Neural cell (in vitro differentiated cells): ENCODE measurements at regions not wholly inside any gene's neighbourhood (a gene's known extent, or its start where the extent isn't known, plus 50 kb on each side); places are given as distances from the start of the nearest gene placed in this dataset.

Experiments used
- H2AFZ ChIP-seq: fragments of 200-600, 300-800 bp; sonication (generic), shearing (Covaris generic); 2 replicates; pipeline ENCODE4 v1.6.0; 2014; ENCODE audit warnings: low read depth, mild to moderate bottlenecking, antibody characterized with exemption, low read length, moderate library complexity
- H3F3A ChIP-seq: fragments of 200-600 bp; shearing (Covaris generic); 2 replicates; pipeline ENCODE4 v1.6.1; 2016; ENCODE audit warnings: mild to moderate bottlenecking, moderate library complexity, mixed read lengths, antibody characterized with exemption, low read length; ENCODE audit not compliant: insufficient read depth, poor library complexity, severe bottlenecking
- H3K27ac ChIP-seq: fragments of 200-600, 300-800 bp; sonication (generic), shearing (Covaris generic); 2 replicates; pipeline ENCODE4 v1.5.1; 2014; ENCODE audit warnings: mild to moderate bottlenecking, low read length, moderate library complexity
- H3K27me3 ChIP-seq: fragments of 300-800, 200-600 bp; sonication (generic), shearing (Covaris generic); 2 replicates; pipeline ENCODE4 v1.6.0; 2014; ENCODE audit warnings: mild to moderate bottlenecking, low read depth, low read length, moderate library complexity; ENCODE audit not compliant: insufficient read depth
- H3K36me3 ChIP-seq: fragments of 300-800, 200-600 bp; sonication (generic), shearing (Covaris generic); 2 replicates; pipeline ENCODE4 v1.5.1; 2014; ENCODE audit warnings: mild to moderate bottlenecking, antibody characterized with exemption, low read length, moderate library complexity; ENCODE audit not compliant: insufficient read depth
- H3K4me2 ChIP-seq: fragments of 300-800, 200-600 bp; sonication (generic), shearing (Covaris generic); 2 replicates; pipeline ENCODE4 v1.6.0; 2014; ENCODE audit warnings: mild to moderate bottlenecking, low read length
- H3K4me3 ChIP-seq: fragments of 300-800, 200-600 bp; sonication (generic), shearing (Covaris generic); 2 replicates; pipeline ENCODE4 v1.5.1; 2014; ENCODE audit warnings: mild to moderate bottlenecking, low read length, moderate library complexity
- H3K79me2 ChIP-seq: fragments of 200-600 bp; shearing (Covaris generic); replicated peaks from 2 replicates; pipeline ENCODE4 v1.6.0; 2014; ENCODE audit warnings: mild to moderate bottlenecking, low read length, moderate library complexity; ENCODE audit not compliant: insufficient read depth
- H3K9ac ChIP-seq: fragments of 300-800, 200-600 bp; sonication (generic), shearing (Covaris generic); 2 replicates; pipeline ENCODE4 v1.6.1; 2016; ENCODE audit warnings: mild to moderate bottlenecking, low read length, mixed read lengths
- H3K9me2 ChIP-seq: fragments of 200-600 bp; shearing (Covaris generic); 2 replicates; pipeline ENCODE4 v1.6.1; 2016; ENCODE audit warnings: mild to moderate bottlenecking, low read length, mixed read lengths; ENCODE audit not compliant: insufficient read depth
- H3K9me3 ChIP-seq: fragments of 200-600, 300-800 bp; sonication (generic), shearing (Covaris generic); 2 replicates; pipeline ENCODE4 v1.6.1; 2016; ENCODE audit warnings: mild to moderate bottlenecking, mixed run types, low read length, moderate library complexity, mixed read lengths
- H4K20me1 ChIP-seq: fragments of 200-600 bp; shearing (Covaris generic); 2 replicates; pipeline ENCODE4 v1.6.1; 2016; ENCODE audit warnings: mild to moderate bottlenecking, mixed run types; ENCODE audit not compliant: insufficient read depth
- EP300 ChIP-seq: fragments of 450-650 bp; conservative IDR thresholded peaks from 2 replicates; pipeline ENCODE4 v1.6.1; 2014; ENCODE audit warnings: antibody characterized with exemption, mild to moderate bottlenecking, moderate library complexity; ENCODE audit not compliant: poor library complexity, severe bottlenecking
- EZH2 ChIP-seq: fragments of 200-600, 300-800 bp; shearing (Covaris generic), sonication (generic); IDR thresholded peaks from 2 replicates; pipeline ENCODE4 v1.6.1; 2014; ENCODE audit warnings: antibody characterized with exemption, low read length, borderline replicate concordance, mild to moderate bottlenecking; ENCODE audit not compliant: insufficient read depth, poor library complexity, severe bottlenecking
- MXI1 ChIP-seq: fragments of 450-650 bp; conservative IDR thresholded peaks from 2 replicates; pipeline ENCODE4 v1.6.1; 2014; ENCODE audit warnings: antibody characterized with exemption, mild to moderate bottlenecking; ENCODE audit not compliant: poor library complexity, severe bottlenecking
- POLR2AphosphoS5 ChIP-seq: IDR thresholded peaks from 2 replicates; pipeline ENCODE4 v1.6.1; 2012
- RAD21 ChIP-seq: fragments of 450-650 bp; conservative IDR thresholded peaks from 2 replicates; pipeline ENCODE4 v1.6.1; 2014; ENCODE audit warnings: antibody characterized with exemption, mild to moderate bottlenecking, moderate library complexity
- SMC3 ChIP-seq: fragments of 450-650 bp; conservative IDR thresholded peaks from 2 replicates; pipeline ENCODE4 v1.6.1; 2014; ENCODE audit warnings: antibody characterized with exemption, mild to moderate bottlenecking, moderate library complexity; ENCODE audit not compliant: poor library complexity
- TAF1 ChIP-seq: IDR thresholded peaks from 2 replicates; pipeline ENCODE4 v1.6.1; 2012; ENCODE audit warnings: low read depth
- TF ChIP-seq, protein P1 (sequence below): IDR thresholded peaks from 2 replicates; pipeline ENCODE4 v1.6.1; 2012; ENCODE audit warnings: borderline replicate concordance
- TF ChIP-seq, protein P2 (sequence below): fragments of 450-650 bp; IDR thresholded peaks from 2 replicates; pipeline ENCODE4 v1.5.1; 2014; ENCODE audit warnings: antibody characterized with exemption, mild to moderate bottlenecking, moderate library complexity; ENCODE audit not compliant: poor library complexity, severe bottlenecking

DNA sequence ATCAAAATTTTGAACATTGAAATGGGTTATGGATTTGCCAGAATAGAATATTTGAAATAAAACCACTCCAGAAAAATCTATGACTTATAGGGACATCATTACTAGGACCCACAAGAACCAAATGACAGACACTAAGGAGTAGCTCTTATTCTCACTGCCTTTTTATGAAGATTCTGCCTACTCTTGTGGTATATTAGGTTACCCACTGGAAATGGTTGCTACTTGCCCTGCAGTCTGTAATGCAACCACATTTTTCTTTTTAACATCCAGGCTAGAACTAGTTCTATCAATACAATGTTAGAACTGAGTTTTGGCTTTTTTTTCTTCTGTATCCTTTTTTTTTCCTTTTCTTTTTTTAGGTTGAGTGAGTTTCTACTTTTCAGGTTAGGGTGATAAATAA is 158.9 kb downstream of the PPP1R2C start:
- Histone ChIP-seq H4K20me1 (no peaks in the 10 kb centered on the region), H3K36me3 (no peaks in the 10 kb centered on the region), H3K9ac (no peak overlapping the region), H3K27me3 (no peaks in the 10 kb centered on the region), H2AFZ (no peak overlapping the region), H3K9me3 (no peaks in the 10 kb centered on the region), H3K9me2 (no peaks in the 10 kb centered on the region), H3K79me2 (no peaks in the 10 kb centered on the region), H3K4me2 (no peak overlapping the region), H3K4me3 (no peak overlapping the region), H3K27ac (no peak overlapping the region), H3F3A (no peaks in the 10 kb centered on the region)
- no peak for TF ChIP-seq EP300
- TF ChIP-seq, protein P1, sequence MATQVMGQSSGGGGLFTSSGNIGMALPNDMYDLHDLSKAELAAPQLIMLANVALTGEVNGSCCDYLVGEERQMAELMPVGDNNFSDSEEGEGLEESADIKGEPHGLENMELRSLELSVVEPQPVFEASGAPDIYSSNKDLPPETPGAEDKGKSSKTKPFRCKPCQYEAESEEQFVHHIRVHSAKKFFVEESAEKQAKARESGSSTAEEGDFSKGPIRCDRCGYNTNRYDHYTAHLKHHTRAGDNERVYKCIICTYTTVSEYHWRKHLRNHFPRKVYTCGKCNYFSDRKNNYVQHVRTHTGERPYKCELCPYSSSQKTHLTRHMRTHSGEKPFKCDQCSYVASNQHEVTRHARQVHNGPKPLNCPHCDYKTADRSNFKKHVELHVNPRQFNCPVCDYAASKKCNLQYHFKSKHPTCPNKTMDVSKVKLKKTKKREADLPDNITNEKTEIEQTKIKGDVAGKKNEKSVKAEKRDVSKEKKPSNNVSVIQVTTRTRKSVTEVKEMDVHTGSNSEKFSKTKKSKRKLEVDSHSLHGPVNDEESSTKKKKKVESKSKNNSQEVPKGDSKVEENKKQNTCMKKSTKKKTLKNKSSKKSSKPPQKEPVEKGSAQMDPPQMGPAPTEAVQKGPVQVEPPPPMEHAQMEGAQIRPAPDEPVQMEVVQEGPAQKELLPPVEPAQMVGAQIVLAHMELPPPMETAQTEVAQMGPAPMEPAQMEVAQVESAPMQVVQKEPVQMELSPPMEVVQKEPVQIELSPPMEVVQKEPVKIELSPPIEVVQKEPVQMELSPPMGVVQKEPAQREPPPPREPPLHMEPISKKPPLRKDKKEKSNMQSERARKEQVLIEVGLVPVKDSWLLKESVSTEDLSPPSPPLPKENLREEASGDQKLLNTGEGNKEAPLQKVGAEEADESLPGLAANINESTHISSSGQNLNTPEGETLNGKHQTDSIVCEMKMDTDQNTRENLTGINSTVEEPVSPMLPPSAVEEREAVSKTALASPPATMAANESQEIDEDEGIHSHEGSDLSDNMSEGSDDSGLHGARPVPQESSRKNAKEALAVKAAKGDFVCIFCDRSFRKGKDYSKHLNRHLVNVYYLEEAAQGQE = no peak
- TF ChIP-seq EZH2 = no peak
- TF ChIP-seq, protein P2, sequence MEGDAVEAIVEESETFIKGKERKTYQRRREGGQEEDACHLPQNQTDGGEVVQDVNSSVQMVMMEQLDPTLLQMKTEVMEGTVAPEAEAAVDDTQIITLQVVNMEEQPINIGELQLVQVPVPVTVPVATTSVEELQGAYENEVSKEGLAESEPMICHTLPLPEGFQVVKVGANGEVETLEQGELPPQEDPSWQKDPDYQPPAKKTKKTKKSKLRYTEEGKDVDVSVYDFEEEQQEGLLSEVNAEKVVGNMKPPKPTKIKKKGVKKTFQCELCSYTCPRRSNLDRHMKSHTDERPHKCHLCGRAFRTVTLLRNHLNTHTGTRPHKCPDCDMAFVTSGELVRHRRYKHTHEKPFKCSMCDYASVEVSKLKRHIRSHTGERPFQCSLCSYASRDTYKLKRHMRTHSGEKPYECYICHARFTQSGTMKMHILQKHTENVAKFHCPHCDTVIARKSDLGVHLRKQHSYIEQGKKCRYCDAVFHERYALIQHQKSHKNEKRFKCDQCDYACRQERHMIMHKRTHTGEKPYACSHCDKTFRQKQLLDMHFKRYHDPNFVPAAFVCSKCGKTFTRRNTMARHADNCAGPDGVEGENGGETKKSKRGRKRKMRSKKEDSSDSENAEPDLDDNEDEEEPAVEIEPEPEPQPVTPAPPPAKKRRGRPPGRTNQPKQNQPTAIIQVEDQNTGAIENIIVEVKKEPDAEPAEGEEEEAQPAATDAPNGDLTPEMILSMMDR = no peak
- no peak for TF ChIP-seq TAF1
- TF ChIP-seq SMC3 = no peak
- no peak for TF ChIP-seq MXI1
- TF ChIP-seq POLR2AphosphoS5 = no peak

DNA sequence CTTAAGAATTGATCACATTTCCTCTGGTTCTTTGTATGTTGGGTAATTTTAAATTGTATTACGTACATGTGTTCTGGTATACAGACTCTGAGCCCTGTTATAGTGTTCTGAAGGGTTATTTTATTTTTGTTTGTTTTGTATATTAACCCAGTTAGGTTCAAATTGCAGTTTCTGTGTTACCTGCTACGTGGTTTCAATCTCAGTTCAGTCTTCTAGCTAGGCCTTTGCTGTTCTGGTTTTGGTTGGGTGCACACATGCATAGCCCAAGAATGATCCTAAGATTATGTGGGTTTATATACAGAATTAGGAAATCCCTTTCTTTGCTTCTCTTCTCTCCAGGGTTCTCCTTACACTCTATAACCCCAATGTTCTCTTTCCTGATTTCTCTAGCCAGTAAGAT is 161.0 kb downstream of the PPP1R2C start:
- Histone ChIP-seq H3K9ac (no peak overlapping the region), H3F3A (no peaks in the 10 kb centered on the region), H3K27me3 (no peaks in the 10 kb centered on the region)

More for the DNA sequence above, 161.0 kb downstream of the PPP1R2C start:
- Histone ChIP-seq H3K9me3 (no peaks in the 10 kb centered on the region), H3K9me2 (no peaks in the 10 kb centered on the region), H3K27ac (no peak overlapping the region), H3K79me2 (no peaks in the 10 kb centered on the region), H4K20me1 (no peaks in the 10 kb centered on the region), H3K36me3 (no peaks in the 10 kb centered on the region), H3K4me2 (no peak overlapping the region), H3K4me3 (no peak overlapping the region), H2AFZ (no peak overlapping the region)
- no peak for TF ChIP-seq EZH2
- no peak for TF ChIP-seq SMC3
- no peak for TF ChIP-seq RAD21
- TF ChIP-seq MXI1 = no peak
- TF ChIP-seq POLR2AphosphoS5 = no peak
- no peak for TF ChIP-seq TAF1
- no peak for TF ChIP-seq EP300
- TF ChIP-seq, protein P1 = no peak
- TF ChIP-seq, protein P2 = no peak
